Hematopoietic multipotent progenitor cell treated with erythropoietin and hydrocortisone succinate and interleukin-3 and kit ligand, for 8 days (in vitro differentiated cells): ENCODE measurements at regions not wholly inside any gene's neighbourhood (a gene's known extent, or its start where the extent isn't known, plus 50 kb on each side); places are given as distances from the start of the nearest gene placed in this dataset.
A peak's percentile ranks its signal among the peaks of the same experiment; 100 is the strongest.

Experiments used
- DNase-seq: peaks from one replicate; pipeline ENCODE4 v3.0.0-alpha.2; 2015

- no peak for DNase-seq
Measured at GRCh38 chr5:89520771-89521170, 637.8 kb upstream of the MEF2C start.

- DNase-seq, result no peak
Measured at GRCh38 chr5:89513299-89514044, 630.5 kb upstream of the MEF2C start.

- DNase-seq, result no peak
Measured at GRCh38 chr5:89504051-89504450, 621.1 kb upstream of the MEF2C start.

DNA sequence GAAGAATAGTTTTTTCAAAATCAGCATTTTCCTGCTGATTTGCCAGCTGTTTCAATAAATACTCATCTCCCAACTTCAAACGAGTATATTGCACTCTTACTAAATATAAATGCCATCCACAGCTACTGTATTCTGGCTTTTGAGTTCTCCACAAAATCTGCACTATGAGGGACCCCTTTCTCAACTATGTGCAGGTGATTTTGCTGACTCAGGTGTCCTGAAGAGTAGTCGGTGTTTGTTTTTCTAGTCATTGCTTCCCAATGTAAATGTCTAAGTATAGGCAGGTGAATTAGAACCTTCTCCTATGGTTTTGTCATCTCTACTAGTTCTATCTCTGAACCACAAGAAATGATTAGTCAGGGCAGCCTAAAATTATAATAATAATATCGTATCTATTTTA lies 616.8 kb upstream of the MEF2C start:
- no peak for DNase-seq

- no peak for DNase-seq
Measured at GRCh38 chr5:89498699-89499098, 615.7 kb upstream of the MEF2C start.

GRCh38 chr5:89493414-89493813 lies 610.4 kb upstream of the MEF2C start:
- DNase-seq, result no peak

GRCh38 chr5:89484962-89485361 lies 602.0 kb upstream of the MEF2C start:
- DNase-seq, result no peak

DNA sequence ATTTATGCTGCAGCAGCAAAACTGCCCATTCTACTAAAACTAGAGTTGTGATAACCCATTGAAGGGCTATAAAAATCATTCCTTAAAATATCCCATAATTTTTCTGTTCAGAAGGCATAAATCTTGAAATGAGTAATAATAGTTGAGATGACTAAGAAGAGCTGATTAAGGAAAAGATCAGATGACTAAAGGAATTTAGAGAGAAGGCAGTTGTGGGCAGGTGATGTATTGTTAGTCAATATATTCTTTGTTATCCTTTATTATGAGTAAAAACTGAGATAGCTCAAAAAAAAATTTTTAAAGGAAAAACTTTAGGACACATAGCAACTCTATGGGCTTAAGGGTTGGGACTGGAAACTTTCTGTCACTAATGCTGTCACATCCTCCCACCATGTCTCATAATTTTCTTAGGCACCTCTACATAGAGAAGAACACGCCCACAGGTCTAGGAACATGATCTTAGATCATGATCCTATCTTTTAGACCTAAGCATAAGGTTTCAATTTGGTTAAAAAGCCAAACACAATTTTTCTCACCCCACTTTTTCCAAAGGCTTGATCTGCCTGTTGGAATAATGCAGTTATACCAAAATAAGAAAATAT lies 597.5 kb upstream of the MEF2C start:
- no peak for DNase-seq

- no peak for DNase-seq
Measured at GRCh38 chr5:89478851-89479250, 595.9 kb upstream of the MEF2C start.

DNA sequence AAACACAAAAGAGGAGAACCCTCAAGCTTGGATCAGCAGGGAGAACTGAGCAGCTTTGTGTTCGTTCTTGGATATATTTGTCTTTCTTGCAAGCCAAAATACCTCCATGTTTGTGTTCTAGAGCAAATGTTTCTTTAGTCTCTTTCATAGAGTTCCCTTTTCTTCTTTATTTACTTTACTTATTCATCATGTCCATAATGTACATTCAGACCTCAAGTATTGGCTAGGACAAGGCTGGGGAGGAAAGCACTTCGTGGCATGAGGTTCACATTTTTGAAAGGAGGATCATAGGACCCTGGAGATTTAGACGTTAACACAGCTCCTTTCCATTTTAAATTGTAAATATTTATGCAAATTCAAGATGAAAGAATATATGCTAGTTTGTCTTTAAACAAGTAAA lies 590.2 kb upstream of the MEF2C start:
- DNase-seq, result no peak

- no peak for DNase-seq
Measured at GRCh38 chr5:89471541-89471940, 588.6 kb upstream of the MEF2C start.

- DNase-seq, result no peak
Measured at GRCh38 chr5:89471115-89471514, 588.1 kb upstream of the MEF2C start.

GRCh38 chr5:89470658-89471057 lies 587.7 kb upstream of the MEF2C start:
- no peak for DNase-seq

DNA sequence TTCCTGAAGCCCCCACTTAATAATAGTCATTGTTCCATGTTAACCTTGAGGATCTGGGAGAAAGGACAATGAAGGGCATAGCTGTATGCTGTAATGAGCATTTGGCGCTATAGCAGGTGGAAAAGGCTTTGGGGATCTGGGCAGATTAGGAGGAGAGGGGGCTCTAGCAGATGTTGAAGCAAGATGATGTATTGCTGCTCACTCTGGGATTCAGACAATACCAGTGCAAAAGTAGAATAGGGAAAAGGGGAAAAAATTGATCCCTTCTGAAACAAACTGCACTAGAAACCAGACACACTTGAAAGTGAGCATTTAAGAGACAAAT lies 575.3 kb upstream of the MEF2C start:
- DNase-seq, result no peak

DNA sequence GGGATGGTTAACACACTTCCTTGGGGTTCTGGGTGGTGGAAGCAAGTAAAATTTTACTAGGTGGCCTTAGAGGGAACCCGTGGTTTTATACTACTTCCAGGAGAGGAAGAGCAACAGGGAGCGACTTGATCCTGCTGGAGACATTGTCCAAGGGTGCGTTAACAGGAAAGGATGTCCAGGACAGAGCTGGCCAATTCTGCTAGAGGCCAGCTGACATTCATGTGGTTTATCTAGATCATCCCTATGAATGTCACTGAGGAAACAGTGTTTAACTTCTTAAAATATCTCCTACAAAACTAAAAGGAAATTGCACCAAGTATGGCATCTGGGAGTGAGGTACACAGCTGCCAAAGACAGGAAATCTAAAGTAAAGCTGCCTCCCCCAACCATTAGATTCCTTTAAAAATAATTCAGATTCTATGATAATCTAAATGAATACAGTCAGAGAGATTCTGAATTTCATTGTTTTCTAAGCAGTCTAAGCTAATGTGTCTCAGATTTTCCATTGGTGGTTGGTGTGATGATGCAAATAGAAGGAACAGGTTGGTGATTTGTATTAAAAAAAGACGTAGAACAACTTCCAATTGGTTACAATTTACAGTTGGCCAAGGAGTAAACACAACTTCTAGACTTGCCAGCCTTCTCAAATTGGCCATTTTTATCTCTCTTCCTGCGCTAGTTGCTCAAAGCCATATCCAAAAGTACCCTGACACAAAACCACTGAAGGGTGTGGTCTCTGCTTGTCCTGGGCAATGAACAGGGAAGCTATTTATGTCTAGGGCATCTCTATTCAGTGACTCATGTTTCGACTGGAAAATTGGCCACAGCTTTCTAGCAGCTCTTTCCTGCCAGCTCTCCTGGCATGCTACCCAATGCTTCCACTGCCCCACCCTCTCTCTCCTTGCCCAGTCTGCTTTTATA lies 574.7 kb upstream of the MEF2C start:
- DNase-seq, result peak; percentile 77

GRCh38 chr5:89452081-89452480 lies 569.1 kb upstream of the MEF2C start:
- no peak for DNase-seq

DNA sequence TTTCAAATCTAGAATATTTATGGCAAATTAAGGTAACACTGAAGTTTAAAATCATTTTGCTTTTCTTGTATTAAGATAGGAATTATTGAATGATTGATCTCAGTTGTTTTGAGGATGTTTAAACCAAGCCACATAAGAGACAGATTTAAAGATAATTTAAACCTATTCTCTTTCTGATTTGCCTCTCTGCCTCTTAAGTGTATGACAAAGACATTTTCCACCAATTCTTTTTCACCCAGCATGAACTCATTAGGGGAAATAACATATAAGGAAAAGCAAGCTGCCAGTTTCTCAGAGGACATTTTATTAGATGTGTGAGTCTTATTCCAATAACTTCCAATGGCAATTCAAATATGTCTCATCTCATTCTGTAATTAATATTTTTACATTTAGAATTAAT lies 568.3 kb upstream of the MEF2C start:
- no peak for DNase-seq

DNA sequence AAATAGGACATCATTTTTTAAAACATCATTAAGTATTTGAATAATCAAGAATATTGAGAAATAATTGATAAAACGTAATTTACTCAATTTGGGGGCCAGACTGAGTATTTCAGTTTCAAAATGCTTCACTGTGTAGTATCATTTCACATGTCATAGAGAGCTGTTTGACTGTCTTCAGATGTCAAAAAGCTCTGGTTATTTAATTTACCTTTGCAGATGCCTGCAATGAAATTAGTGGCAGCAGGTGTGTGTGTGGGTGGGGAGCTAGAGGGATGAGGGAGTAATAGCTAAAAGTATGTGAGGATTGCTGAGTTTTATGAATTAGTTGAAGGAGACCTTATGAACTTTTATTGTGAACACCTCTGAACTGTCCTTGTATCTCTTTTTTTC lies 567.2 kb upstream of the MEF2C start:
- no peak for DNase-seq

DNA sequence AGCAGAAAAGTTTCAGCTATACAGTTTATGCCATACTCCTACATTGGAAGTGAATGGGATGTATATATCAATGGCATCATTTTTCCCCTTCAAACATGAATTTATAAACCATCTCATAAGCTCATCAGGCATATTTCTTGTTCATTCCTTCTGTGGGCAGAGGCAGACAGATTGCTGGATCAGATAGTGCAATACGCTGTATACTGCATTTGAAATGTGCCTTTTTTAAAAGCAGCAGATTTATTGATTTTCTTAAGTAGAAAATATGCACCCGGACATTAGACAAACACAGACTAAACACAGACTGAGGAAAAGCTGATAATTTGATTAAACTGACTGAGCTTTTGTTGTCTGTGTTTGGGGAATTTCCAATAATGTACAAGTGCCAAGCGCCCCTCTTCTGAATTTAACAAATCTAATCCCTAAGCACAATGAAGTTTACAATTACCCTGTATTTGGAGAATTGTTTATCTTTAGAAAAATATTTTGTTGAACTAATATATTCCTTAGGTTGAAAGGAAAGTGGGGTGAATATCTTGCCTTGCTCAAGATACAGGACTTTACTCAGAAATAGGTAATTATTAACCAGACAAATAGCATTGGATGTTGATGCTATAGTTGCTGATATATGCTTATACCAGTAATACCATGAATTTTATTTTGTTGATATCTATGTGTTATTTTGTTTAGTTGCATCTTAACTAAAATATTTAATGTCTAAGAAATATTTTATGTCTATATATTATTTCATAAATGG lies 566.6 kb upstream of the MEF2C start:
- no peak for DNase-seq

- no peak for DNase-seq
Measured at GRCh38 chr5:89447027-89447426, 564.0 kb upstream of the MEF2C start.

DNA sequence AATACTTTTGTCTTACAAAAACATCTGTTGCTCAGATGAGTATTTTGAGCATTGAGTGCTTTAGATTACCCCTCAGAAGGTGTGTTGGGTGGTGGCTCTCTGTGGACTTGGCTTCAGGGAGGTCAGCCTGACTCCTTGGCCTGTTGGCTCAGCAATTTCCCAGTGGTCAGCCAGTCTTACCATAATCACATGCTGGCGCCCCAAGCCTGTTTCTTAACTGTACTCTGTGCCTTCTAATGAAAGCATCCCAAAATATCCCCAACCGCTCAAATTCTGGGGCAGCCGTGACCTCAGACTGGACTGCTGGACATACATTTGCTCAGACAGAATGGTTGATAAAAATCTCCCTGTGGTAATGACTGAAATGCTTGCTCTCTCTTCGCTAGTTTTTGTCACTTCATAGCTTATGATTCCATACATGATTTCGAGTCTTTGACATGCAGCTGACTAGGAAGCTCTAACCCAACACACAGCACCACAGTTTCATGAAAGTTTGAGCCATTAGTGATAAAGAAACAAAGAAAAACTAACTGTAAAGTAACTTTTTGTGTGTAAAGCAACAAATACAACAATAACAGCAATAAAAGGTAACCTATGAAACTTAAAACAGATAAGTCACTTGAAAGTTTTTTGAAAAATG lies 562.2 kb upstream of the MEF2C start:
- no peak for DNase-seq

DNA sequence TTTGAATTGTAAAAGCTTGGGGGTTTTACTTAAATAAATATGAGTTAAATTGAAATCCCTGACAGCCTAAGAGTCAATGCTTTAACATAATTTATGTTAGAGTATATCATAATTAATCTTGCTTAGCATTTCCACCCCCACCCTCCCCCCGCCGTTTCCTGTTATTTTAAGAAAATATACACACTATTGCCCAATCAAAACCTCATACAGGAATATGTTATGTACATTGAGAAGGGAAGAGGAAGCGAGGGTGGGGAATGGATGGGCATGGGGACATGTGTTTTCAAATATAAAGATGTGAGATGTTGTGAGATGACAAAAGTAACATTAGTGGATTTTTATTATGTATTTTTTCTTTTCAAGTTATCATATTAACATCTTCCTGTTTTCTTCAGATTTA lies 561.1 kb upstream of the MEF2C start:
- DNase-seq, result no peak

- no peak for DNase-seq
Measured at GRCh38 chr5:89443508-89443907, 560.5 kb upstream of the MEF2C start.
